ENCODE measurements at regions not wholly inside any gene's neighbourhood (a gene's known extent, or its start where the extent isn't known, plus 50 kb on each side); places are given as distances from the start of the nearest gene placed in this dataset.

GRCh38 chr20:43855803-43856202, 58.8 kb upstream of the TOX2 start:
- TF ChIP-seq CTCF (IDR thresholded peaks at IDR 0.05) (no peak), EP300 (IDR thresholded peaks at IDR 0.05) (no peak), POLR2A (IDR thresholded peaks at IDR 0.05) (no peak)

Data from upper lobe of left lung (tissue), 4 donors.